GM21737 (cell line): ENCODE measurements at regions not wholly inside any gene's neighbourhood (a gene's known extent, or its start where the extent isn't known, plus 50 kb on each side); places are given as distances from the start of the nearest gene placed in this dataset.
"Not testable (repeated sequence)": the region's sequence is repeated elsewhere in the genome, so short reads cannot be mapped to it uniquely, and the experiment has no call there.

ENCODE experiments used
- ATAC-seq: cut with Tn5 transposase; IDR thresholded peaks from one replicate; pipeline ENCODE4 v1.9.1; 2021; ENCODE audit warnings: mild to moderate bottlenecking, moderate library complexity; ENCODE audit not compliant: unreplicated experiment

- no peak for ATAC-seq
These were observed 322.9 kb downstream of the DAD1 start for GRCh38 chr14:22266142-22266442.

- ATAC-seq, result no peak
These were observed 323.5 kb downstream of the DAD1 start for GRCh38 chr14:22265319-22266141.

GRCh38 chr14:22264759-22265158 is 324.3 kb downstream of the DAD1 start:
- no peak for ATAC-seq

GRCh38 chr14:22263961-22264360 is 325.1 kb downstream of the DAD1 start:
- no peak for ATAC-seq

- ATAC-seq, result no peak
These were observed 326.1 kb downstream of the DAD1 start for GRCh38 chr14:22262881-22263280.

GRCh38 chr14:22255017-22255950 is 333.7 kb downstream of the DAD1 start:
- no peak for ATAC-seq

GRCh38 chr14:22252686-22253085 is 336.3 kb downstream of the DAD1 start:
- no peak for ATAC-seq

GRCh38 chr14:22251090-22251489 is 337.9 kb downstream of the DAD1 start:
- ATAC-seq, result no peak

GRCh38 chr14:22249770-22250169 is 339.3 kb downstream of the DAD1 start:
- no peak for ATAC-seq

GRCh38 chr14:22243971-22244581 is 344.9 kb downstream of the DAD1 start:
- ATAC-seq, result no peak

GRCh38 chr14:22238320-22238719 is 350.7 kb downstream of the DAD1 start:
- ATAC-seq, result not testable (repeated sequence)

- no peak for ATAC-seq
These were observed 355.6 kb downstream of the DAD1 start for GRCh38 chr14:22233377-22233776.

- no peak for ATAC-seq
These were observed 356.1 kb downstream of the DAD1 start for GRCh38 chr14:22232933-22233332.

- ATAC-seq, result no peak
These were observed 356.5 kb downstream of the DAD1 start for GRCh38 chr14:22232486-22232885.

- no peak for ATAC-seq
These were observed 358.0 kb downstream of the DAD1 start for GRCh38 chr14:22231018-22231417.

GRCh38 chr14:22230517-22230916 is 358.5 kb downstream of the DAD1 start:
- ATAC-seq, result no peak

- no peak for ATAC-seq
These were observed 361.9 kb downstream of the DAD1 start for GRCh38 chr14:22227084-22227483.

- ATAC-seq, result no peak
These were observed 362.6 kb downstream of the DAD1 start for GRCh38 chr14:22226381-22226780.

GRCh38 chr14:22225516-22226140 is 363.4 kb downstream of the DAD1 start:
- ATAC-seq, result no peak

- no peak for ATAC-seq
These were observed 367.5 kb downstream of the DAD1 start for GRCh38 chr14:22221508-22221907.

- no peak for ATAC-seq
These were observed 368.6 kb downstream of the DAD1 start for GRCh38 chr14:22220427-22220826.
